GM19035 (cell line): ENCODE measurements at regions not wholly inside any gene's neighbourhood (a gene's known extent, or its start where the extent isn't known, plus 50 kb on each side); places are given as distances from the start of the nearest gene placed in this dataset.
"Not testable (repeated sequence)": the region's sequence is repeated elsewhere in the genome, so short reads cannot be mapped to it uniquely, and the experiment has no call there.

Experiments used
- ATAC-seq: cut with Tn5 transposase; IDR thresholded peaks from one replicate; pipeline ENCODE4 v1.9.1; 2021; ENCODE audit not compliant: unreplicated experiment

GRCh38 chr7:85685901-85686300 lies 499.0 kb upstream of the SEMA3D start:
- ATAC-seq: no peak

DNA sequence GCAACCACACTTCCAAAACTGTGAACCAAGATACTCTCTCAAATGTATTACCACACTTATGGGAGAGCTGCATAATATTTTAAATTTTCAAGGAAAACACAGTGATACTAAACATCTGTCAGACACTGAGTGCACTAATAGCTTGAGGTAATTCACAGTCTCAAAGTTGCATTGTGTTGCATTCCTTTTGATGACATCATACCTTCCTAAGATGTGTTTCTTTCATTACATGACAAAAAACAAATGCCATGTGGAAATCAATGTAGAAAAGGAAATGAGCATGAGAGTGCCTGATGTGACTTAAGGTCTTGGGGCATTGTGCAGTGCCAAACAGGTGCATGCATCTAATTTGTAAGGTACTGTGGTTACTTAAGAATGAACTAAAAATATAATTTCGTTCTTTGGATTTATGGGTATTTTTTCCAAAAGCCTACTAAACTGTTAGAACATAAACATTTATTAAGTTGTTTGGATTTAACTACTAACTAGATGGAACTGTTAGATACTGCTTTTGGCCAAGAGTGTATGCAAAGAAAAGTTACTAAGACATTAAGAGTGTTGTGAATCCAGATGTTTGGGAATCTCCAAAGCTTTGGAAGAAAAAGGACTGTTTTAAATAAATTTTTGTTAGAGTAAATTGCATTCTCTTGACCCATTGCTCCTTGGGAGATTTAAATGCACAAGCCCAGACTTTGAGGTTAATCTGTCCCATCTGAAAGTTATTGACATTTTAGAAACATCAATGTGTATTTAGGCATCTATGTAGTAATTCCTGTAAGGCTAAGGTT lies 496.2 kb upstream of the SEMA3D start:
- no peak for ATAC-seq

DNA sequence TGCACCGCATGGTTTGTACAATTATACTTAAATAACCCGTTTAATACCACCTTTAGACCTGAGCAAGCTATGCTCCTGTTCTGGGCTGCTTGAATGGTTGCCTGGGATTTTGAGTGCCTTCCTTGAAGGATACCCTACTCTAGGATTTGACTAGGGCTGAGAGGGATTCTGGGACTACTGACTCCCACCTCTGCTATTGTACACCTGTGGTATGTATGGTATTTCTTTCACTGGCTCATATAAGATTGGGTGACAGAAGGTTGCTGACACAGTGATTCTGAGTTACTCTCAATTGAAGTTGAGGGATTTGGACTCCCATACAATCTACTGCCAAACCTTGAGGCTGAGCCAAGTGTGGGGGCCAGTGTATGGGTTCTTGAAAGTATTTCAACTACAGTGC lies 494.4 kb upstream of the SEMA3D start:
- ATAC-seq: no peak

GRCh38 chr7:85675093-85675492 lies 488.2 kb upstream of the SEMA3D start:
- ATAC-seq: not testable (repeated sequence)

DNA sequence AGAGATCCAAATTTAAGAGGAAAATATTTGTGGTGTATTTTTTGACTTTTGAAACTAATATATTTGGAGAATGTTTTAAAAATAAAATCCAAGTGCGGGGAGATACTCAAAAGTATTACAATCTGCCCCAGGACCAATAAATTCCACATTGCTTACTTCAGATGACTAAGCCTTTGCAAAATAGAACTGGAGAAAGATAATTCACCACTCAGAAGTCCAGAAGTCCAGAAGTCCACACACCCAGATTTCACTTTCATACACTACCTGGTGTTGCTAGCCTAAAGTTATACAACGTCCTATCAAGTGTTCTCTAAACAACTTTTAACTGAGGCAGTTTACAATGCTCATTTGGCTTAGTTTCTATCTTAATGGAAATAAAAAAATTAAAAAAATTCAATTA lies 487.0 kb upstream of the SEMA3D start:
- ATAC-seq: no peak

DNA sequence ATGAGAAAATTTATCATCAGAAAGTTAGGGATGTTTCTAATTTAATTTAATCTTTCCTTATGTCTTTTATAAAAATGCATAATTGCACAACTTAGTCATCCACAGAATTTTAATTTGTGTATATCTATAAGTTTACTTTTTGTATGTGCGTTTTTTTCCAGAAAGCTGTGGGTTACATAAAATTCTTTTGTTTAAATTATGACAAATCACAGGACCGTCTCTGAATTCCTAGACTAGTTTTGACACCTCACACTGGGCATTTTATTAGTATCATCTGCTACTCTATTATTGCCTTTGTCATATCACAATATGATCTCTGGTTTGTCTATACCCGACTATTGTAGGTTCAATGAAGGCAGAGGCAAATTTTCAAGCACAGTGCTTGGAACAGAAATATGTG lies 482.4 kb upstream of the SEMA3D start:
- no peak for ATAC-seq

GRCh38 chr7:85664341-85664740 lies 477.5 kb upstream of the SEMA3D start:
- no peak for ATAC-seq

GRCh38 chr7:85659364-85659763 lies 472.5 kb upstream of the SEMA3D start:
- ATAC-seq: no peak

- no peak for ATAC-seq
Observed at GRCh38 chr7:85655252-85655651, 468.4 kb upstream of the SEMA3D start.

GRCh38 chr7:85644272-85644671 lies 457.4 kb upstream of the SEMA3D start:
- ATAC-seq: no peak

- no peak for ATAC-seq
Observed at GRCh38 chr7:85641331-85641730, 454.5 kb upstream of the SEMA3D start.

DNA sequence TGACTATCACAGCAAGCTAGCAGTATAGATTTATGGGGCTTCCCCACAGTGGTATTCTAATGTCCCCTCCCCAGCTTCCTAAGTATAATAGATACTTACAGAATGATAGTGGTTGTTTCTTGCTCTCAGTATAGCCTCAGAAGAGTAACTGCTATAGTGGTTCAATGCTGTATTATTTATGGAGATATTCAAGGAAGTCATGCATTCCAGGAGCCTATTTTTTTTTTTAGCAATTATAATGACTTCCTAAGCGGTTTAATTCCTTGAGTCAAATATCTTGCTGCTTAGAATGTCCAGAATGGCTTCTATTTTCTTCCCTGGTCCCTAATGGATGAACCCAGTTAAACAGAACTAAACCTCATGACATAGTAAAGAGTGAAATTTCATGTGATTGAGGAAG lies 451.5 kb upstream of the SEMA3D start:
- no peak for ATAC-seq

- ATAC-seq: no peak
Observed at GRCh38 chr7:85634951-85635350, 448.1 kb upstream of the SEMA3D start.

DNA sequence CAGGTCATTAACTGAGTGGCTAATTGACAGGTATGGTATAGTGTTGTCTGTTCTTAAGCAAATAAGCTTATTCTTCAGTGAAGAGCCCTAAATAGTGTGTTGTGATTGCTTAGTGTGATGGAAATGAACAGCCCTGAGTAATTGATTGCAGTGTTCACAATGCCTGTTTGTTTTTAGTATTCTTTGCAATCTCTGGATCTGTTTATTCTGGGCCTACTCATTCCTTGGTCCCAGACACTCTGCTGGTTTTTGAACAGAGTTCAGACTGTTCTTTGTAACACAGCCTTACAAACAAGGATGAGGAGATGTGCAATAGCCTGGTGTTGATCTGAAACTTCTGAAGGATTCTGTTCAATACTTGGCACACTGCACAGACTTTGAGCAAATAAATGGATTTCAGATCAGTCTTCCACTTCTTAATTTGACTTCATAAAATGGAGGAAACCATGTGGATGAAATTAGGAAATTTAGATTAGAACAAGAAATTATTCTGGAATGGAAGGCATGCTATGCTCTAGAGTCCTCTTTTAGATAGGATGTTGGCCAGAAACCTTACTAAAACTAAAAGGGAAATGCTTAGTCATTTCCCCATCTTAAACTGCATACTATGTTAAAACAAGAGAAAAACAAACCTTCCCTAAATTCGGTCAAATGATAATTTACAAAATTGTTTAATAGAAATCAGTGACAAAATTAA lies 444.2 kb upstream of the SEMA3D start:
- no peak for ATAC-seq

DNA sequence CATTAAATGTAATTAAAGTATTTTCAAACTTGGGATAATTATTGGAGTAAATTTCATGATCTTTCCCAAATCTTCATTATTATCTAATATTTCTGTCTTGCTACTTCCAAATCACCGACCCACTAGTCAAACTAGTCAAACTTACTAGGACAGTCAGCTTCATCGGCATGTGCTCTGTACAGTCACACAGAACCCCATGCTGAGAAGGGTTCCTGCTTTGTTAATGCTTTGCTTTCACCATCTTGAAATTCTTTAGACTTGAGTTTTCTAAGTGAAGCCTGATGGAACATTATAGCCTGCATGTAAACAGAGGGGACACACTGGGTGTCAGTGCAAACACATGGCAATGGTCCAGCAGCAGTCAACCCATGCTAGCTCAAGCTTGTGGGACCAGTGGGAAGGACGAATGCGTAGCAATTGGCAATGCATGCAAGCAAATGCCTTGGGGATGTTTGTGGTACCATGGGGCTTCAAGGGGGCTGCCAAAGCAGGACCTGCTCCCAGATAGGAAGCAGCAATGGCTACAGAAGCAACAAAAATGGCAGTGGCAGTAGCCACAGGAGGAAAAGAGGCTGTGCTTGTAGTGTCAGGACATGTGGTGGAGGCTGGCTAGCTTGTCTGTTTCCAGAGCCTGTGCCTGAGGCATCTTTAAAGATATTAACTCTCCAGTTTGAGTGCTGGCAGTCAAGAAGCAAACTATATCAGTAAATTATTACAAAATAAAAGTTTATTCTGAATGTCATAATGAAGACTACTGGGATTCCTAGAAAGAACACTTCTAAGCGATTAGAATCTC lies 441.1 kb upstream of the SEMA3D start:
- no peak for ATAC-seq

DNA sequence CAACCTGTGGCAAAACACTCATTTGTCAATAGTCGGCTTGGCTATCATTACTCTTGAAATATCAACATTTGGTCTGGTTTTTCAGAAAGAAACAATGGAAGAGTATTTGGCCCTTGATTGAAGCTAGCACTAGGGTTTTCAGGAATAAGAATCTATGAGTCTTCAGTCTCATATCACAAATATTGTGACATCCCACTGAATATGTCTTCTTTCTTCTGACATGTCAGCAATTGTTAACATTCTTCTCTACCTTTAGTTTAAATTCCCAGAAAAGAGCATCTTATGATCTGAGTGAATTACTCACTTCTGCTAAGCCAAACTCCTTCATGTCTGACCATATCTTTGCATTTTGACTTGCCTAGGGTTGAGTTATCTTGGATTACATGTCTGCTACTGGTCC lies 435.2 kb upstream of the SEMA3D start:
- no peak for ATAC-seq

DNA sequence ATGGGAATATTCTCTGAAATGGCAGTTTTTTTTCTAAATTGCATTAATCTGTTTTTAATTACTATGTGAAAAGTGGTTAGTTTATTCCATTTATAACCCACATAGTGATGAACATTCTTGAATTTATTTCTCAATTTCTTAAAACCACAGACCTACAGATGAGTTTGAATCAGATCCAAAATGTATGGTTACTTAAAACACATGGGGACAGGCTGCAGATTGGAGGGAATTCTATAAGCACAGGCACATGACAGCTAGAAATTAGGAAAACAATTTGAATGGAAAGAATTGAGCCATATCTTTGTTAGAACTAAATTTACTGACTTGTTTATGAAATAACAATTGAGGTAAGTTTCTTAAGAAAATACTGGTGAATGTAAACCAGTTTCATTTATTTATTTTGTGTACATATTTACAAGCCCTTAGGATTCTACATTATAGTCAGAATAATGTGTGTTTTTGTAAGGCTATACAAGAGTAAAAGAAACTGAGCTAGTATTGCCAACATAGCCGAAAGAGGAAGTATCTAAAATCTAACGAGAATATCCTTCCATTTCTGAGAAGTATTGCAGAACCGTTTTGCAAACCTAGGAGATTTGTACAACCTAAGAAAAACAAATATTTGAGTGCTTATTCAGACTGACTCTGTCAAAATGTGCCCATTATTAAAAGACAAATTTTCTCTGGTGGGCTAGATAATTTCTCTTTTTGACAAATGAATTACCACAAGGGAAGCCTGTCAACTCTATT lies 434.3 kb upstream of the SEMA3D start:
- ATAC-seq: no peak

DNA sequence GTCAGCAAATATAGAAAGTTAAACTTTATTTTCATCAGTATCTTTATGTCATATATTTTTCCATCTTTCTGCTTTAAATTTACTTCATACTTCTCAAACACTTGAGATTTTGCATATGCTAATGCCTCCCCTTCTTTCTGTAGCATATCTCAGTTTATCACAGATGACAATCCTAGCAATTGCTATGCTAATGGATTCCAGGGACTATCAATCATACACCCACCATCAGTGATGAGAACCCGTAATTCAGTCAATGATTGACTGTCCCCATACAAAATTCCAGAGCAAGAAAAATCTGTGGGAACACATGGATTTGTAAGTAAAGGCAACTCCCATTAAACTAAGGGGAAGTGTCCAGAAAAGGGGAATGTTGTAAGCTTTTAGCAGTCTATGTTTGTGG lies 432.4 kb upstream of the SEMA3D start:
- ATAC-seq: no peak

DNA sequence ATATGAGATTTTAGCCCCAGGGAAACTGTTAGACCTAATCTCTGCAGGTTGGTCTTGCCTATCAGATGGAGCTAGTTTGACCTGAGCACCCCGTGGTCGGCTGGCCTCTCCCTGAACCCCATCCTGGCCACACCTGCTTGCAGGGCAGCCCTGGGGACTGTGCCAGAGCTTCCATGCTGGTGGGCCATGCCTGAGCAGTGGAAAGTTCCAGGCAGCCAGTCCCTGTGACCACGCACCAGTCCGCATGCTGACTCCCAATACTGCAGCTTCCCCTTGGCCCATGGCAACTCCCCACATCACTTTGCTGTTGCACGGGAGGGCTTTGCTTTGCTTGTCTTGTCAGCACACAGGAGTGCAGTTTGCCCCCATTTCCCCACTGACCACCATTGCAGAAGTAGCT lies 427.8 kb upstream of the SEMA3D start:
- no peak for ATAC-seq

DNA sequence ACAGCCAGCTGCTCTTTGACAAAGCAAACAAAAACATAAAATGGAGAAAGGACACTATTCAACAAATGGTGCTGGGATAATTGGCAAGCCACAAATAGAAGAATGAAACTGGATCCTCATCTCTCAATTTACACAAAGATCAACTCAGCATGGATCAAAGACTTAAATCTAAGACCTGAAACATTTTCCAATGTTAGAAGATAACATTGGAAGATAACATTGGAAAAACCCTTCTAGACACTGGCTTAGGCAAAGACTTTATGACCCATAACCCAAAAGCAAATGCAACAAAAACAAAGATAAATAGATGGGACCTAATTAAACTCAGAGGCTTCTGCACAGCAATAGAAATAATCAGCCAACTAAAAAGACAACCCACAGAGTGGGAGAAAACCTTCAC lies 425.7 kb upstream of the SEMA3D start:
- ATAC-seq: no peak

DNA sequence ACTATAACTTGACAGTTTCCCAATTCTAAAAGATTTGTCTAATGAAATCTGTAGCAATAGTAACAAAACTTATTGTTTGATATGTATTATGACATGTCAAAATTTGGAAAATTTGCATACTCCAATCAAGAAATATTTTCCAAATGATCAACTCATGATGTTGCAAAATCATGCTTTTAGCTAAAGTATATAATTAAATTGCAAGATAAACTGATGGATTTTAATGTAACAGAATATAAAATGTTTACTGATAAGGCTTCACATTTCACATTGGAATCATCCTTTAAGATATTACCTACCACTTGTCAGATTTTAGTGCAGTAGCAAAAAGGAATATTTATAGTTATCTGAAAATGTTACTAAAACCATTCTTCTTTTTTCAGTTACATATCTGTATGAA lies 421.9 kb upstream of the SEMA3D start:
- ATAC-seq: no peak
